Mammary epithelial cell (primary cell): ENCODE measurements at regions not wholly inside any gene's neighbourhood (a gene's known extent, or its start where the extent isn't known, plus 50 kb on each side); places are given as distances from the start of the nearest gene placed in this dataset.

Source experiments
- EZH2 ChIP-seq: IDR thresholded peaks from 2 replicates; pipeline ENCODE4 v1.6.1; 2012; ENCODE audit warnings: low read length, inconsistent platforms, borderline replicate concordance
- TF ChIP-seq, protein P1 (sequence below), 2 donors: IDR thresholded peaks in 1 of 2; conservative IDR thresholded peaks in 1 of 2; 2 replicates each; pipeline ENCODE4 v1.5.1; 2011 to 2012; ENCODE audit warnings: inconsistent platforms in 2 of 2, low read length in 2 of 2, mild to moderate bottlenecking in 2 of 2, control low read depth in 1 of 2, low read depth in 1 of 2; ENCODE audit not compliant: insufficient read depth in 1 of 2; ENCODE audit errors: extremely low read depth in 1 of 2

DNA sequence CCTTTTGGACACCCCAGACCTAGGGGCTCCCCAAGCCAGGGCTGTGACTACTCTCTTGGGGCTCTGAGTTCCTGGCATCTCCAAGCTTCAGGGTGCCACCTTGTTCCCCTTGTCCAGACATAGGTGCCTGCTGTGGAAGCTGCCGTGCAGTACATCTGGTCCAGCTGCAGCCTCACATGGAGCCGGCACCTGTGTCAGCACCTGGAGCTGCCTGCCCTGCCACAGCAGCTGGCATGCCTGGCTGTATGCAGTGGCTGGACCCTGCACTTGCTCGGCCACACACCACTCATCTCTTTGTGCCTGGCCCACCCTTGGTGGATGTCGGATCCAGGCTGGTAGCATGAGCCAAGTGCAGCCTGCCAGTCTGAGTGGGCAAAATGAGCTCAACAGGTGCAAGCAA is 775.8 kb downstream of the CDH11 start:
- TF ChIP-seq, protein P1, sequence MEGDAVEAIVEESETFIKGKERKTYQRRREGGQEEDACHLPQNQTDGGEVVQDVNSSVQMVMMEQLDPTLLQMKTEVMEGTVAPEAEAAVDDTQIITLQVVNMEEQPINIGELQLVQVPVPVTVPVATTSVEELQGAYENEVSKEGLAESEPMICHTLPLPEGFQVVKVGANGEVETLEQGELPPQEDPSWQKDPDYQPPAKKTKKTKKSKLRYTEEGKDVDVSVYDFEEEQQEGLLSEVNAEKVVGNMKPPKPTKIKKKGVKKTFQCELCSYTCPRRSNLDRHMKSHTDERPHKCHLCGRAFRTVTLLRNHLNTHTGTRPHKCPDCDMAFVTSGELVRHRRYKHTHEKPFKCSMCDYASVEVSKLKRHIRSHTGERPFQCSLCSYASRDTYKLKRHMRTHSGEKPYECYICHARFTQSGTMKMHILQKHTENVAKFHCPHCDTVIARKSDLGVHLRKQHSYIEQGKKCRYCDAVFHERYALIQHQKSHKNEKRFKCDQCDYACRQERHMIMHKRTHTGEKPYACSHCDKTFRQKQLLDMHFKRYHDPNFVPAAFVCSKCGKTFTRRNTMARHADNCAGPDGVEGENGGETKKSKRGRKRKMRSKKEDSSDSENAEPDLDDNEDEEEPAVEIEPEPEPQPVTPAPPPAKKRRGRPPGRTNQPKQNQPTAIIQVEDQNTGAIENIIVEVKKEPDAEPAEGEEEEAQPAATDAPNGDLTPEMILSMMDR (conservative IDR thresholded peaks at IDR 0.05 in 1 of 2, IDR thresholded peaks at IDR 0.05 in 1 of 2; ENCODE audit: extremely low read depth in 1 of 2, insufficient read depth in 1 of 2, low read depth in 1 of 2, low read length in 2 of 2): no peak
- TF ChIP-seq EZH2: no peak
